ENCODE measurements at regions not wholly inside any gene's neighbourhood (a gene's known extent, or its start where the extent isn't known, plus 50 kb on each side); places are given as distances from the start of the nearest gene placed in this dataset.

DNA sequence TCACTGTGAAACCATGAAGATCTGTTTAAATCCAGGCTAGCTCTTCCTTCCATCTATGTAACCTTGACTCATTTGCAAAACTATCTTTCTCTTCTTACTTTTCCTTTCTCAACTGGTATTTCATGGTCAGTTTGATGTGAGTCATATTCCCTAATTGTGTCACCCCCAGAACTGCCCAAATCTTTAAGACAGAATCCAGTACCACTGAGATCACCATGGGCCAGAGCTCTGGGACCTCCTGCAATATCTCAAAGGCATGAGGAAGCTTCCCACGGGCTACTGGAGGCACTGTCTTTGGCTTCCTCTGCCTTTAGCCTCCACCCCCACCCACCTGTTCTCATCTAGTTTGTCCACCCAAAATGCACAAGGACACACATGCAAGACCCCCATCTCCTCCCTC is 274.4 kb upstream of the FMN2 start:
- Histone ChIP-seq H3K23ac (ENCODE audit: insufficient read length) (no peak overlapping the region), H3K79me1 (ENCODE audit: low read depth, low read length) (no peaks in the 10 kb centered on the region), H4K8ac (ENCODE audit: extremely low read depth, insufficient read depth, low read length) (no peak overlapping the region), H3K4me2 (ENCODE audit: insufficient read depth in 1 of 2, low read depth in 2 of 2, low read length in 2 of 2) (no peak overlapping the region), H2BK15ac (ENCODE audit: low read length) (no peak overlapping the region), H2BK20ac (ENCODE audit: low read length) (no peak overlapping the region), H2BK5ac (ENCODE audit: low read depth, low read length) (no peak overlapping the region), H3K9me3 (ENCODE audit: insufficient read depth in 2 of 2, low read depth in 1 of 2, low read length in 1 of 2) (no peaks in the 10 kb centered on the region), H3K9ac (replicated peaks in 1 of 4; ENCODE audit: extremely low read depth in 1 of 4, low read depth in 3 of 4, low read length in 3 of 4) (no peak overlapping the region), H3K23me2 (ENCODE audit: low read depth, low read length) (no peaks in the 10 kb centered on the region), H3K56ac (replicated peaks; ENCODE audit: insufficient read length, low read depth, low read length) (no peak overlapping the region), H2AFZ (ENCODE audit: low read length) (no peak overlapping the region), H4K91ac (replicated peaks; ENCODE audit: insufficient read length, low read length) (no peak overlapping the region), H3K79me2 (ENCODE audit: control insufficient read depth in 1 of 2, insufficient read depth in 2 of 2, low read length in 2 of 2) (no peaks in the 10 kb centered on the region), H2BK12ac (ENCODE audit: low read depth, low read length) (0 out of 2 replicates have a peak overlapping the region, but pooled peaks have one; percentile 18), H3K18ac (ENCODE audit: extremely low read depth, low read length) (no peak overlapping the region), H3K4ac (replicated peaks; ENCODE audit: insufficient read length, low read depth, low read length) (no peak overlapping the region), H2AK5ac (ENCODE audit: low read depth, low read length) (no peak overlapping the region), H2BK120ac (replicated peaks; ENCODE audit: low read depth, low read length) (no peak overlapping the region), H3K4me3 (ENCODE audit: extremely low read depth in 1 of 4, insufficient read depth in 2 of 4, low read depth in 3 of 4, low read length in 4 of 4) (no peak overlapping the region), H3K27me3 (replicated peaks in 1 of 4; ENCODE audit: control insufficient read depth in 3 of 4, extremely low read depth in 1 of 4, insufficient read depth in 3 of 4, low read length in 3 of 4) (no peaks in the 10 kb centered on the region), H3K27ac (ENCODE audit: low read depth, low read length) (no peak overlapping the region), H3K14ac (ENCODE audit: insufficient read length) (no peak overlapping the region), H3K36me3 (ENCODE audit: control insufficient read depth in 2 of 4, insufficient read depth in 4 of 4, low read length in 3 of 4) (no peaks in the 10 kb centered on the region), H3K4me1 (replicated peaks in 1 of 4; ENCODE audit: control insufficient read depth in 3 of 4, insufficient read depth in 4 of 4, low read length in 3 of 4) (peaks cover 0 to 11% (median 8%) of the 10 kb centered on the region in 4 experiments; a peak in 5 of 7 replicates), H4K20me1 (replicated peaks in 1 of 2; ENCODE audit: control insufficient read depth in 1 of 2, insufficient read depth in 2 of 2, low read length in 2 of 2) (no peaks in the 10 kb centered on the region), H4K5ac (ENCODE audit: insufficient read length, low read depth, low read length) (no peak overlapping the region)
- DNase-seq (ENCODE audit: low read depth in 1 of 2, low spot score in 2 of 2): no peak
- 91% methylated on average over 1 of the region's 1 CpG; no CpG with 5 or more reads in 1 of the 2 experiments for WGBS, 2 experiments (ENCODE audit: extremely low coverage in 1 of 2, insufficient coverage in 1 of 2, insufficient read length in 1 of 2, insufficient replicate concordance in 2 of 2, low coverage in 1 of 2, low lambda C conversion rate in 2 of 2, missing lambda C conversion rate in 1 of 2)
- no peak for FAIRE-seq
- CTCF ChIA-PET (ENCODE audit: partially characterized antibody): interaction anchor here (0.6 to 6.6 kb wide), 11 partner anchors 14 to 509 kb away, joined by 3 to 71 read pairs (median 6); no protein-coding TSS in a partner anchor
- POLR2A ChIA-PET (ENCODE audit: partially characterized antibody): no interaction called here
- TF ChIP-seq SP2 (IDR thresholded peaks at IDR 0.05; ENCODE audit: low read length) (no peak), SIRT6 (IDR thresholded peaks at IDR 0.05; ENCODE audit: low read length) (no peak), GABPA (IDR thresholded peaks at IDR 0.05; ENCODE audit: borderline replicate concordance, insufficient read depth, low read length) (no peak), SIX5 (IDR thresholded peaks at IDR 0.05; ENCODE audit: low read depth, low read length) (no peak), SP1 (IDR thresholded peaks at IDR 0.05; ENCODE audit: low read depth, low read length) (no peak), BACH1 (IDR thresholded peaks at IDR 0.05; ENCODE audit: low read length) (no peak), TEAD4 (IDR thresholded peaks at IDR 0.05; ENCODE audit: low read depth, low read length) (no peak), EZH2 (IDR thresholded peaks at IDR 0.05; ENCODE audit: low read depth, low read length, severe bottlenecking) (no peak), RXRA (IDR thresholded peaks at IDR 0.05; ENCODE audit: insufficient read depth, low read depth, low read length) (no peak)

Measured in H1 (cell line).